SK-N-SH (cell line): ENCODE measurements at regions not wholly inside any gene's neighbourhood (a gene's known extent, or its start where the extent isn't known, plus 50 kb on each side); places are given as distances from the start of the nearest gene placed in this dataset.

ENCODE experiments used
- CTCF ChIA-PET: fragments of 300-600, 350-600 bp; formaldehyde crosslinking; extraction: SDS; loops from one replicate; lab custom pipeline; 2021; lab: Yijun Ruan, JAX
- POLR2A ChIA-PET: fragments of 350-600 bp; sonication (Branson Sonifier 250); formaldehyde crosslinking; extraction: SDS; loops from one replicate; lab custom pipeline; 2020; ENCODE audit warnings: antibody characterized with exemption, inconsistent platforms; lab: Yijun Ruan, JAX
- DNase-seq: peaks from one replicate; pipeline ENCODE4 v3.0.0; 2012
- H2AFZ ChIP-seq: fragments of 200-600 bp; sonication (generic); 2 replicates; pipeline ENCODE4 v1.8.1; 2016; ENCODE audit warnings: antibody characterized with exemption, mild to moderate bottlenecking, low read depth
- H3F3A ChIP-seq: fragments of 200-600 bp; sonication (generic); replicated peaks from 2 replicates; pipeline ENCODE3; 2016; ENCODE audit warnings: antibody characterized with exemption, mild to moderate bottlenecking; ENCODE audit not compliant: insufficient read depth
- H3K27ac ChIP-seq, 2 experiments: fragments of 200-500 bp in 1 of 2; fragments of 200-600 bp in 1 of 2; sonication (Bioruptor generic) in 1 of 2; sonication (generic), shearing (Covaris generic) in 1 of 2; 2 replicates each; pipeline versions ENCODE4 v1.5.1 to v1.6.1; 2014 to 2016; ENCODE audit warnings: low read depth in 2 of 2, inconsistent platforms in 1 of 2, low read length in 1 of 2, mild to moderate bottlenecking in 1 of 2, mixed read lengths in 1 of 2
- H3K27me3 ChIP-seq: fragments of 200-600 bp; sonication (generic), shearing (Covaris generic); 2 replicates; pipeline ENCODE4 v1.6.1; 2016; ENCODE audit warnings: mixed run types; ENCODE audit not compliant: insufficient read depth
- H3K36me3 ChIP-seq, 2 experiments: fragments of 200-500 bp in 1 of 2; fragments of 200-600 bp in 1 of 2; sonication (Bioruptor generic) in 1 of 2; sonication (generic) in 1 of 2; replicated peaks in 1 of 2; 2 replicates each; pipeline versions ENCODE3 to v1.5.1; 2014 to 2016; ENCODE audit warnings: low read length in 1 of 2, mild to moderate bottlenecking in 1 of 2; ENCODE audit not compliant: insufficient read depth in 2 of 2, control insufficient read depth in 1 of 2
- H3K4me1 ChIP-seq, 2 experiments: fragments of 200-500 bp in 1 of 2; fragments of 200-600 bp in 1 of 2; sonication (Bioruptor generic) in 1 of 2; sonication (generic), shearing (Covaris generic) in 1 of 2; 2 replicates each; pipeline versions ENCODE4 v1.5.1 to v1.6.1; 2014 to 2016; ENCODE audit warnings: low read depth in 1 of 2, low read length in 1 of 2, mixed run types in 1 of 2; ENCODE audit not compliant: insufficient read depth in 2 of 2, control insufficient read depth in 1 of 2
- H3K4me2 ChIP-seq: fragments of 200-600 bp; sonication (generic), shearing (Covaris generic); 2 replicates; pipeline ENCODE4 v1.6.1; 2017; ENCODE audit warnings: mixed run types
- H3K4me3 ChIP-seq, 2 experiments: fragments of 200-500 bp in 1 of 2; fragments of 200-600 bp in 1 of 2; sonication (Bioruptor generic) in 1 of 2; sonication (generic), shearing (Covaris generic) in 1 of 2; 2 replicates each; pipeline versions ENCODE4 v1.5.1 to v1.8.1; 2014 to 2016; ENCODE audit warnings: low read depth in 2 of 2, inconsistent platforms in 1 of 2, low read length in 1 of 2, mild to moderate bottlenecking in 1 of 2, mixed read lengths in 1 of 2, moderate library complexity in 1 of 2
- H3K79me2 ChIP-seq: fragments of 200-600 bp; sonication (generic); 2 replicates; pipeline ENCODE4 v1.8.1; 2017; ENCODE audit warnings: mild to moderate bottlenecking; ENCODE audit not compliant: insufficient read depth
- H3K9ac ChIP-seq: fragments of 200-600 bp; sonication (generic); 2 replicates; pipeline ENCODE4 v1.6.1; 2017; ENCODE audit warnings: mixed run types
- H3K9me2 ChIP-seq: fragments of 200-600 bp; sonication (generic); 2 replicates; pipeline ENCODE4 v1.6.1; 2017; ENCODE audit warnings: mixed run types
- H3K9me3 ChIP-seq: fragments of 200-600 bp; sonication (generic); 2 replicates; pipeline ENCODE4 v1.6.1; 2017; ENCODE audit warnings: mixed run types, mild to moderate bottlenecking, moderate library complexity
- H4K20me1 ChIP-seq: fragments of 200-600 bp; sonication (generic); 2 replicates; pipeline ENCODE4 v1.6.1; 2017; ENCODE audit warnings: mild to moderate bottlenecking, mixed run types; ENCODE audit not compliant: insufficient read depth
- CHD2 ChIP-seq: fragments of 150-350 bp; IDR thresholded peaks from 2 replicates; pipeline ENCODE4 v1.6.1; 2018; ENCODE audit warnings: low read length; ENCODE audit not compliant: partially characterized antibody
- CTCF ChIP-seq: fragments of 200-600 bp; sonication (generic); IDR thresholded peaks from 2 replicates; pipeline ENCODE4 v1.6.1; 2017; ENCODE audit warnings: antibody characterized with exemption, mild to moderate bottlenecking, moderate library complexity
- FOSL2 ChIP-seq: IDR thresholded peaks from 2 replicates; pipeline ENCODE4 v1.4.0; 2012; ENCODE audit warnings: low read depth, mild to moderate bottlenecking, moderate library complexity, borderline replicate concordance
- FOXJ3 ChIP-seq: sonication (generic); formaldehyde crosslinking; IDR thresholded peaks from 2 replicates; pipeline ENCODE4 v1.5.1; 2020; ENCODE audit warnings: mild to moderate bottlenecking, missing genetic modification reagents
- NFIC ChIP-seq: IDR thresholded peaks from 2 replicates; pipeline ENCODE4 v1.4.0; 2012; ENCODE audit warnings: borderline replicate concordance
- RAD21 ChIP-seq: IDR thresholded peaks from 2 replicates; pipeline ENCODE4 v1.6.1; 2012; ENCODE audit warnings: mild to moderate bottlenecking, low read length
- RCOR1 ChIP-seq: fragments of 150-350 bp; IDR thresholded peaks from 2 replicates; pipeline ENCODE4 v1.6.1; 2017; ENCODE audit warnings: antibody characterized with exemption, low read length
- RXRA ChIP-seq: IDR thresholded peaks from 2 replicates; pipeline ENCODE4 v1.4.0; 2012; ENCODE audit warnings: low read depth, mild to moderate bottlenecking, borderline replicate concordance
- SIN3A ChIP-seq: IDR thresholded peaks from 2 replicates; pipeline ENCODE4 v1.6.1; 2012; ENCODE audit warnings: low read depth, mild to moderate bottlenecking, low read length, moderate library complexity, borderline replicate concordance
- TAF1 ChIP-seq: IDR thresholded peaks from 2 replicates; pipeline ENCODE4 v1.6.1; 2012; ENCODE audit warnings: low read depth, mild to moderate bottlenecking, low read length, moderate library complexity, borderline replicate concordance
- TCF12 ChIP-seq: IDR thresholded peaks from 2 replicates; pipeline ENCODE4 v1.4.0; 2012
- TEAD4 ChIP-seq: IDR thresholded peaks from 2 replicates; pipeline ENCODE4 v1.4.0; 2012; ENCODE audit warnings: mild to moderate bottlenecking, borderline replicate concordance; ENCODE audit not compliant: insufficient read depth
- USF1 ChIP-seq: IDR thresholded peaks from 2 replicates; pipeline ENCODE4 v1.4.0; 2012; ENCODE audit warnings: low read depth, borderline replicate concordance
- USF2 ChIP-seq: fragments of 150-350 bp; IDR thresholded peaks from 2 replicates; pipeline ENCODE4 v1.6.1; 2017; ENCODE audit warnings: antibody characterized with exemption, low read length, low read depth, borderline replicate concordance
- WGBS: methylation state at CpG from one replicate; pipeline ENCODE4 v1.1.6; 2017; ENCODE audit warnings: low lambda C conversion rate; 5-methylcytosine and 5-hydroxymethylcytosine counted together
- TF ChIP-seq, protein P1 (sequence below): IDR thresholded peaks from 2 replicates; pipeline ENCODE4; 2012
- TF ChIP-seq, protein P2 (sequence below): IDR thresholded peaks from 2 replicates; pipeline ENCODE4 v1.4.0; 2012; ENCODE audit warnings: low read depth, borderline replicate concordance

DNA sequence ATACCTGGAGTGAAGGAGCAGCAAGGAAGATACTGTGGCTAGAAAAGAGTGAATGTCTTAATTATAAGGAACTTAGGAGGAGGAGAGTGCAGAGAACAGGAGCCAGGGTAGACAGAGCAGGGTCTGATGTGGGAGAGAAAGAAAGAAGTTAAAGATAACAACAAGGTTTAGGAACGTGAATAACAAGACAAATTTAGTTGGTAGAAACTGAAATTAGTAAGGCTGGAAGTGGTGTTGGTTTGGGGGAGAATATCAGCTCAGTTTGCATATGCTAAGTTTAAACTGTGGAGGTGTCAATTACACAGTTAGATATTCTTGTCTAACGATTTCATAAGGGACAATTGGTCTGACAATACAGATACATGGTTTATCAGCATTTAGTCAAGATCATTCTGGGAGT, 1123.7 kb upstream of the PABPC4L start (continued):
- TF ChIP-seq RXRA (no peak), NFIC (no peak), FOSL2 (no peak)
- TF ChIP-seq, protein P1, sequence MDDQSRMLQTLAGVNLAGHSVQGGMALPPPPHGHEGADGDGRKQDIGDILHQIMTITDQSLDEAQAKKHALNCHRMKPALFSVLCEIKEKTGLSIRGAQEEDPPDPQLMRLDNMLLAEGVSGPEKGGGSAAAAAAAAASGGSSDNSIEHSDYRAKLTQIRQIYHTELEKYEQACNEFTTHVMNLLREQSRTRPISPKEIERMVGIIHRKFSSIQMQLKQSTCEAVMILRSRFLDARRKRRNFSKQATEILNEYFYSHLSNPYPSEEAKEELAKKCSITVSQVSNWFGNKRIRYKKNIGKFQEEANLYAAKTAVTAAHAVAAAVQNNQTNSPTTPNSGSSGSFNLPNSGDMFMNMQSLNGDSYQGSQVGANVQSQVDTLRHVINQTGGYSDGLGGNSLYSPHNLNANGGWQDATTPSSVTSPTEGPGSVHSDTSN: no peak
- TF ChIP-seq, protein P2, sequence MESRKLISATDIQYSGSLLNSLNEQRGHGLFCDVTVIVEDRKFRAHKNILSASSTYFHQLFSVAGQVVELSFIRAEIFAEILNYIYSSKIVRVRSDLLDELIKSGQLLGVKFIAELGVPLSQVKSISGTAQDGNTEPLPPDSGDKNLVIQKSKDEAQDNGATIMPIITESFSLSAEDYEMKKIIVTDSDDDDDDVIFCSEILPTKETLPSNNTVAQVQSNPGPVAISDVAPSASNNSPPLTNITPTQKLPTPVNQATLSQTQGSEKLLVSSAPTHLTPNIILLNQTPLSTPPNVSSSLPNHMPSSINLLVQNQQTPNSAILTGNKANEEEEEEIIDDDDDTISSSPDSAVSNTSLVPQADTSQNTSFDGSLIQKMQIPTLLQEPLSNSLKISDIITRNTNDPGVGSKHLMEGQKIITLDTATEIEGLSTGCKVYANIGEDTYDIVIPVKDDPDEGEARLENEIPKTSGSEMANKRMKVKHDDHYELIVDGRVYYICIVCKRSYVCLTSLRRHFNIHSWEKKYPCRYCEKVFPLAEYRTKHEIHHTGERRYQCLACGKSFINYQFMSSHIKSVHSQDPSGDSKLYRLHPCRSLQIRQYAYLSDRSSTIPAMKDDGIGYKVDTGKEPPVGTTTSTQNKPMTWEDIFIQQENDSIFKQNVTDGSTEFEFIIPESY: no peak

GRCh38 chr4:135319685-135320084, 1118.1 kb upstream of the PABPC4L start:
- no peak for DNase-seq
- 9% methylated on average over 2 of the region's 2 CpGs for WGBS
- H3K4me3 ChIP-seq: no peak overlapping the region

More at GRCh38 chr4:135319685-135320084, 1118.1 kb upstream of the PABPC4L start:
- H3K79me2 ChIP-seq: no peaks in the 10 kb centered on the region
- no peaks in the 10 kb centered on the region for H3K9me2 ChIP-seq
- H3K36me3 ChIP-seq: no peaks in the 10 kb centered on the region
- ChIA-PET POLR2A (no interaction called here), CTCF (interaction anchor here (0.8 kb wide), 1 partner anchor 49 kb away, joined by 3 read pairs; no protein-coding TSS in a partner anchor)
- H3K9ac ChIP-seq: no peak overlapping the region
- H3K27me3 ChIP-seq: no peaks in the 10 kb centered on the region
- H3K4me1 ChIP-seq: no peaks in the 10 kb centered on the region
- H3K4me2 ChIP-seq: no peak overlapping the region
- H3K27ac ChIP-seq: no peak overlapping the region
- no peak for TF ChIP-seq TEAD4
- TF ChIP-seq TCF12: no peak
- no peak; the same call in 1 of the 2 replicates for TF ChIP-seq CTCF
- TF ChIP-seq SIN3A: no peak
- TF ChIP-seq TAF1: no peak
- TF ChIP-seq CHD2: no peak
- TF ChIP-seq RAD21: no peak
- no peak for TF ChIP-seq FOXJ3 (CRISPR knock-in tag)
- no peak for TF ChIP-seq RCOR1
- no peak for TF ChIP-seq USF1
- no peak for TF ChIP-seq USF2
- TF ChIP-seq NFIC: no peak
- H4K20me1 ChIP-seq: no peaks in the 10 kb centered on the region
- no peaks in the 10 kb centered on the region for H3F3A ChIP-seq
- 0 out of 2 replicates have a peak, but pooled peaks cover 6% of the 10 kb centered on the region for H3K9me3 ChIP-seq
- H2AFZ ChIP-seq: no peak overlapping the region
